K562 (cell line): ENCODE measurements at regions not wholly inside any gene's neighbourhood (a gene's known extent, or its start where the extent isn't known, plus 50 kb on each side); places are given as distances from the start of the nearest gene placed in this dataset.

ENCODE experiments used
- ATAC-seq: fragments of 200-7000 bp; cut with Tn5 transposase; 3 replicates; pipeline ENCODE4 v1.9.1; 2020; ENCODE audit warnings: moderate library complexity
- BruUV-seq: library from RNA; stranded (reverse); fragments of 400-500 nt; replicated peaks from 2 replicates; lab custom pipeline; 2021; lab: Mats Ljungman, UMichigan
- CTCF ChIA-PET: fragments of 300-600 bp; formaldehyde crosslinking; extraction: SDS; loops from one replicate; lab custom pipeline; 2021; ENCODE audit warnings: low intra/inter-chr PET ratio; lab: Yijun Ruan, JAX
- POLR2A ChIA-PET: fragments of 300-600, 350-650 bp; sonication (Branson Sonifier 250); formaldehyde crosslinking; extraction: SDS; loops from one replicate; lab custom pipeline; 2021; ENCODE audit warnings: antibody characterized with exemption, inconsistent platforms; lab: Yijun Ruan, JAX
- DNase-seq, 4 experiments: peaks; one replicate each; pipeline versions ENCODE4 v3.0.0 to v3.0.0-alpha.2; 2011 to 2018; ENCODE audit warnings: low spot score in 3 of 4, mixed read lengths in 3 of 4; ENCODE audit errors: extremely low read depth in 1 of 4
- FAIRE-seq: peaks from 2 replicates; lab custom pipeline; 2011; peaks lifted over from hg19 to GRCh38; lab: Jason Lieb, UNC
- H2AFZ ChIP-seq: 2 replicates; pipeline ENCODE4 v1.6.0; 2011; ENCODE audit warnings: low read depth, low read length, control low read depth, inconsistent platforms
- H3K27ac ChIP-seq: fragments of 200-600 bp; 3 replicates; pipeline ENCODE4 v1.8.0; 2011; ENCODE audit warnings: low read depth, mild to moderate bottlenecking, control low read depth, inconsistent platforms, low read length, moderate library complexity, mixed read lengths; ENCODE audit errors: extremely low read depth
- H3K27me3 ChIP-seq, 2 experiments: fragments of 300-600 bp in 1 of 2; 2 replicates in 1 of 2; 3 replicates in 1 of 2; pipeline versions ENCODE4 v1.6.0 to v1.8.0; 2011; ENCODE audit warnings: inconsistent platforms in 2 of 2, low read length in 2 of 2, mild to moderate bottlenecking in 1 of 2, mixed read lengths in 1 of 2, moderate library complexity in 1 of 2; ENCODE audit not compliant: control insufficient read depth in 2 of 2, insufficient read depth in 2 of 2
- H3K36me3 ChIP-seq: fragments of 300-600 bp; 3 replicates; pipeline ENCODE4 v1.8.0; 2011; ENCODE audit warnings: mild to moderate bottlenecking, low read length, inconsistent platforms; ENCODE audit not compliant: control insufficient read depth, insufficient read depth
- H3K4me1 ChIP-seq, 2 experiments: fragments of 200-600 bp in 1 of 2; replicated peaks in 1 of 2; 2 replicates in 1 of 2; 3 replicates in 1 of 2; pipeline versions ENCODE4 v1.5.1 to v1.8.0; 2011; ENCODE audit warnings: inconsistent platforms in 2 of 2, low read length in 2 of 2, mild to moderate bottlenecking in 1 of 2, mixed read lengths in 1 of 2, moderate library complexity in 1 of 2; ENCODE audit not compliant: control insufficient read depth in 2 of 2, insufficient read depth in 2 of 2
- H3K4me2 ChIP-seq: 2 replicates; pipeline ENCODE4 v1.6.1; 2011; ENCODE audit warnings: low read length, control low read depth, inconsistent platforms, mixed read lengths; ENCODE audit not compliant: insufficient read depth
- H3K4me3 ChIP-seq: fragments of 200-600 bp; sonication (generic), shearing (Covaris generic); 2 replicates; pipeline ENCODE4 v1.5.1; 2016; ENCODE audit warnings: control low read depth, inconsistent platforms
- H3K79me2 ChIP-seq: fragments of 200-600 bp; 3 replicates; pipeline ENCODE4 v1.8.0; 2011; ENCODE audit warnings: low read length, inconsistent platforms; ENCODE audit not compliant: control insufficient read depth, insufficient read depth
- H3K9ac ChIP-seq, 2 experiments: 2 replicates each; pipeline versions ENCODE4 v1.6.0 to v1.6.1; 2011; ENCODE audit warnings: low read depth in 2 of 2, low read length in 2 of 2, control low read depth in 1 of 2, inconsistent platforms in 1 of 2, mild to moderate bottlenecking in 1 of 2, mixed read lengths in 1 of 2; ENCODE audit not compliant: insufficient read depth in 1 of 2
- H3K9me1 ChIP-seq: one replicate; pipeline ENCODE4 v1.6.0; 2011; ENCODE audit warnings: inconsistent platforms, mild to moderate bottlenecking, low read length, moderate library complexity; ENCODE audit not compliant: control insufficient read depth, insufficient read depth
- H3K9me3 ChIP-seq: replicated peaks from 2 replicates; pipeline ENCODE4 v1.5.1; 2011; ENCODE audit warnings: low read depth, low read length, inconsistent platforms; ENCODE audit not compliant: control insufficient read depth, insufficient read depth
- H4K20me1 ChIP-seq: replicated peaks from 2 replicates; pipeline ENCODE4 v1.6.1; 2011; ENCODE audit warnings: low read length, inconsistent platforms, mixed read lengths; ENCODE audit not compliant: control insufficient read depth, insufficient read depth
- CEBPZ ChIP-seq: fragments of 150-350 bp; IDR thresholded peaks from 2 replicates; pipeline ENCODE4 v1.6.1; 2014; ENCODE audit warnings: low read depth, mild to moderate bottlenecking, low read length, borderline replicate concordance
- DEAF1 ChIP-seq: fragments of 450-650 bp; formaldehyde crosslinking; IDR thresholded peaks from 2 replicates; pipeline ENCODE4 v1.4.0; 2020; ENCODE audit warnings: mild to moderate bottlenecking, moderate library complexity
- SNRNP70 ChIP-seq: fragments of 200-400 bp; formaldehyde crosslinking; optimal IDR thresholded peaks from 2 replicates; pipeline ENCODE3; 2017; ENCODE audit warnings: low read depth, low read length
- TBP ChIP-seq: optimal IDR thresholded peaks from 2 replicates; pipeline ENCODE3; 2011; ENCODE audit warnings: low read depth, low read length, improper control_type of control experiment
- ZNF431 ChIP-seq: sonication (generic); formaldehyde crosslinking; IDR thresholded peaks from 2 replicates; pipeline ENCODE4 v1.8.0; 2022; ENCODE audit warnings: mild to moderate bottlenecking, missing genetic modification reagents
- ZNF766 ChIP-seq: fragments of 200-800 bp; sonication (Bioruptor generic); conservative IDR thresholded peaks from 2 replicates; pipeline ENCODE4 v1.6.1; 2016; ENCODE audit warnings: missing genetic modification characterization, missing compliant biosample characterization
- WGBS: fragments of 100-300 bp; shearing (Covaris generic); methylation state at CpG from one replicate; pipeline ENCODE4 v1.1.6; 2016; ENCODE audit warnings: low coverage, mixed read lengths; ENCODE audit not compliant: insufficient coverage; ENCODE audit errors: missing lambda C conversion rate; 5-methylcytosine and 5-hydroxymethylcytosine counted together
- in situ Hi-C: fragments of 300-500 bp; cut with MboI; formaldehyde crosslinking; loops from 4 replicates; pipeline ENCODE4 v1.15.0; 2018; ENCODE audit warnings: inconsistent platforms, mixed read lengths
- intact Hi-C: fragments of 100-400 bp; cut with micrococcal nuclease; formaldehyde crosslinking; loops from 2 replicates; pipeline ENCODE4 v1.14.2; 2022

- in situ Hi-C loops, result no loop called here
Measured at GRCh38 chr11:130722401-130722800, 193.9 kb downstream of the SNX19 start.

GRCh38 chr11:130725421-130726233 is 190.7 kb downstream of the SNX19 start:
- in situ Hi-C loops, result no loop called here
- Histone ChIP-seq H3K27ac (no peak overlapping the region), H3K4me3 (no peak overlapping the region), H3K4me1 (no peaks in the 10 kb centered on the region), H4K20me1 (no peaks in the 10 kb centered on the region), H3K4me2 (no peak overlapping the region), H3K27me3 (peaks cover 0 to 8% of the 10 kb centered on the region in 2 experiments; a peak in 1 of 5 replicates), H3K36me3 (no peaks in the 10 kb centered on the region), H3K79me2 (no peaks in the 10 kb centered on the region), H3K9me3 (no peaks in the 10 kb centered on the region), H3K9me1 (no peaks in the 10 kb centered on the region), H3K9ac (no peak overlapping the region), H2AFZ (no peak overlapping the region)
- no peak for FAIRE-seq
- no TSS peak for BruUV-seq
- ATAC-seq, result no peak
- intact Hi-C loops, result no loop called here
- CTCF ChIA-PET, result no interaction called here
- POLR2A ChIA-PET, result interaction anchor here (0.6 kb wide), 1 partner anchor 22 kb away, joined by 3 read pairs; no protein-coding TSS in a partner anchor
- no peak for DNase-seq
- 0% methylated on average over 3 of the region's 5 CpGs for WGBS
- TF ChIP-seq DEAF1 (CRISPR knock-in tag) (no peak), TBP (no peak), CEBPZ (no peak), SNRNP70 (no peak)
- TF ChIP-seq, all 486 proteins: peak for 0

More at GRCh38 chr11:130722401-130722800, 193.9 kb downstream of the SNX19 start:
- Histone ChIP-seq H3K9ac (no peak overlapping the region), H4K20me1 (no peaks in the 10 kb centered on the region), H3K4me3 (no peak overlapping the region), H3K9me3 (no peaks in the 10 kb centered on the region), H3K27me3 (peaks cover 0 to 19% of the 10 kb centered on the region in 2 experiments; a peak in 3 of 5 replicates), H3K9me1 (no peaks in the 10 kb centered on the region), H3K79me2 (no peaks in the 10 kb centered on the region), H3K4me2 (no peak overlapping the region), H2AFZ (no peak overlapping the region), H3K4me1 (no peaks in the 10 kb centered on the region), H3K27ac (no peak overlapping the region), H3K36me3 (no peaks in the 10 kb centered on the region)
- intact Hi-C loops, result no loop called here
- TF ChIP-seq ZNF766, result no peak
- no peak for TF ChIP-seq ZNF431 (CRISPR knock-in tag)
- POLR2A ChIA-PET, result no interaction called here
- DNase-seq (no peak), ATAC-seq (no peak), FAIRE-seq (no peak)
- BruUV-seq, result no TSS peak
- WGBS, result 0% methylated on average over 4 of the region's 4 CpGs
- CTCF ChIA-PET, result no interaction called here
